GM13976 (cell line): ENCODE measurements at regions not wholly inside any gene's neighbourhood (a gene's known extent, or its start where the extent isn't known, plus 50 kb on each side); places are given as distances from the start of the nearest gene placed in this dataset.
"Not testable (repeated sequence)": the region's sequence is repeated elsewhere in the genome, so short reads cannot be mapped to it uniquely, and the experiment has no call there.

Source experiments
- DNase-seq: peaks from one replicate; pipeline ENCODE4 v3.0.0; 2012; ENCODE audit warnings: low spot score
- CTCF ChIP-seq: IDR thresholded peaks from 2 replicates; pipeline ENCODE4 v1.5.1; 2012; ENCODE audit warnings: borderline replicate concordance, mild to moderate bottlenecking; ENCODE audit not compliant: insufficient read depth; ENCODE audit errors: extremely low read depth, missing control alignments, control extremely low read depth
- in situ Hi-C: fragments of 300-500 bp; cut with MboI; formaldehyde crosslinking; loops from one replicate; pipeline ENCODE4 v1.12.0; 2022; ENCODE audit warnings: low sequenced_read_pairs, mixed read lengths, inconsistent platforms; ENCODE audit not compliant: unreplicated experiment

DNA sequence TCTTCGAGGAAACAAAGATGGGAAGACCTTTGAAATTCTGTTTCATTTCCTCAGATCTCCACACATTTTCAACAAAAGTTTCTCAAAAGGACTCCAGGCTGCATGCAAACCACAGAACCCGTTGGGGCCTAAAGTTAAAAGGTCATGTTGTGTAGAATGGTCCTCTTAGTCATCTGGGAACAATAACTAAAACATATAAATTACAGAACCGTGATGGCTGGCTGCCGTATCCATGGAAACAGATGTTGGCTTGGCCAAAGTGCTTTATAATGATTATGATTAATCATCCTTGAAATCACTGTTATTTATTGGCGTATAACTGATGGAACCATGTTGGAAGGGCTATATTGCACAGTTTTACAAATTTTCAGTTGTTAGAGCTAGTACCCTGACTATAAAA is 182.8 kb upstream of the CRIM1 start:
- DNase-seq: no peak
- no peak for TF ChIP-seq CTCF
- in situ Hi-C loops: no loop called here

DNA sequence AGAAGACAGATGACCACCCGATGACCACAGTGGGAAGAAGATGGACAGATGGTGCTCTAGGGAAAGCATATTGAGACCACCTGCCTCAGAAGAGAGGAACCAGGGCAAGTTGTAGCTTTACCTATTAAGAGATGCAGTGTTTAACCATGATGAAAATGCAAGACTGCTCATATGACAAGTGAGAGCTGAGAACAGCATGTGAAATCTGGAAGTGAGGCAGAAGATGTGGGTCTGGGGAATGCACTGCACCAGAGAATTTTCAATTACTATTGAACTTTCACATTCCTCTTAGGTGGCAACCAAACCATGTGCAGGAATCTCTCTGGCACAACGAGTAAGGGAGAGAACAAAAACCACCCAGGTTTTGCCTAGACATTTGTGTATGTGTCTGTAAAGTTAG is 184.8 kb upstream of the CRIM1 start:
- no peak for TF ChIP-seq CTCF
- in situ Hi-C loops: no loop called here
- no peak for DNase-seq

- in situ Hi-C loops: no loop called here
Measured at GRCh38 chr2:36169843-36170242, 185.7 kb upstream of the CRIM1 start.

GRCh38 chr2:36168115-36168514 is 187.5 kb upstream of the CRIM1 start:
- in situ Hi-C loops: no loop called here
- DNase-seq: no peak
- no peak for TF ChIP-seq CTCF

More at GRCh38 chr2:36169843-36170242, 185.7 kb upstream of the CRIM1 start:
- TF ChIP-seq CTCF: no peak
- no peak for DNase-seq

- no peak for TF ChIP-seq CTCF
- no peak for DNase-seq
- in situ Hi-C loops: no loop called here
Measured at GRCh38 chr2:36165132-36165531, 190.4 kb upstream of the CRIM1 start.

DNA sequence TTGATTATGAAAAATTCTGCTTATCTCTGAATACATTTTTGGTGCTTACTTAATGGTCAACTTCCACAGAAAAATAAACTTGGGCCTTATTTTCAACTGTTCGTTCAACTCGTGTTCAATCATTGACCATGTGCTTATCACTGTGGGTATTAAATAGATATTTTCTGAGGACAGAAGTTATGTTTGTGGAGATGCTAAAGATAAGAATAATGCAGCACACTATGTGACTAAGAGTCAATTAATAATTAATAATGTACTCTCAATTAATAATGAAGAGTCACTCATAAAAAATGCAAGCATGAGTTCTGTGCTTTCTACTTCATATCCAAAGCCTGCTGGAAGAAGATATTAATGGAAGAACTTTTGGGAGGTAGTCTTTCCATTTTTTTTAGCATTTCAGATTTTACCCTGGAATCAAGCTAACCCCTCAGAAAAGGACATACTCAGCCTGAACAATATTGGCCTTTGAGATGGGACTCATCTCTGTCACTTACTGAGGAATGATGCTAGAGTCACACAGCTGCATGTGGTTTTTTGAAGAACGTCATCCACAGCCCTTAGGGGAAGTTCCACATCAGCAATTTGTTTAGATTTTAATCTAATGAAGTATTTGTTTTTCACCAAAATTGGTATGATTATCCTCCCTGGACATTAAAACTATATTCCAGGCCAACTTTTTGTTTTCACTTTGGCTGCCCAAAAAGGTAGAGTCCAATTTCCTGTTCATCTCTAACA is 191.9 kb upstream of the CRIM1 start:
- in situ Hi-C loops: no loop called here
- DNase-seq: no peak
- TF ChIP-seq CTCF: no peak

DNA sequence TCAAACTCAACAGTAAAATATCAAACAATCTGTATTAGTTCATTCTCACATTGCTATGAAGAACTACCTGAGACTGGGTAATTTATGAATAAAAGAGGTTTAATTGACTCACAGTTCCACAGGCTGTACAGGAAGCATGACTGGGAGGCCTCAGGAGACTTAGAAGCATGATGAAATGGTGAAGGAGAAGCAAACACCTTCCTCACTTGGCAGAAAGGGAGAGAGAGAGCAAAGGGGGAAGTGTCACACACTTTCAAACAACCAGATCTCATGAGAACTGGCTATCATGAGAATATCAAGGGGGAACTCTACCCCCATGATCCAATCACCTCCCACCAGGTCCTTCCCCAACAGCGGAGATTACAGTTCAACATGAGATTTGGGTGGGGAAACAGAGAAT is 198.5 kb upstream of the CRIM1 start:
- DNase-seq, in situ Hi-C loops: not testable (repeated sequence)
